WERI-Rb-1 (cell line): ENCODE measurements at regions not wholly inside any gene's neighbourhood (a gene's known extent, or its start where the extent isn't known, plus 50 kb on each side); places are given as distances from the start of the nearest gene placed in this dataset.

Experiments used
- DNase-seq: peaks from one replicate; pipeline ENCODE4 v3.0.0-alpha.2; 2020
- H3K27ac ChIP-seq: fragments of 250-450 bp; sonication (Bioruptor Pico); 2 replicates; pipeline ENCODE4 v1.5.1; 2020; ENCODE audit warnings: mild to moderate bottlenecking, moderate library complexity
- H3K27me3 ChIP-seq: fragments of 250-450 bp; sonication (Bioruptor Pico); 2 replicates; pipeline ENCODE4 v1.5.1; 2021; ENCODE audit warnings: mild to moderate bottlenecking, low read depth, moderate library complexity; ENCODE audit not compliant: insufficient read depth, severe bottlenecking
- H3K36me3 ChIP-seq: fragments of 250-450 bp; sonication (Bioruptor Pico); 2 replicates; pipeline ENCODE4 v1.5.1; 2020; ENCODE audit warnings: mild to moderate bottlenecking, moderate library complexity
- H3K4me3 ChIP-seq: 2 replicates; pipeline ENCODE4 v1.5.1; 2011; ENCODE audit warnings: low read depth, mild to moderate bottlenecking, control low read depth, low read length
- H3K9me3 ChIP-seq: fragments of 250-450 bp; sonication (Bioruptor Pico); 2 replicates; pipeline ENCODE4 v1.5.1; 2021; ENCODE audit warnings: mild to moderate bottlenecking, moderate library complexity; ENCODE audit not compliant: severe bottlenecking
- TF ChIP-seq, protein P1 (sequence below): IDR thresholded peaks from 2 replicates; pipeline ENCODE4 v1.5.1; 2011; ENCODE audit warnings: low read depth, mild to moderate bottlenecking, control low read depth, inconsistent platforms, low read length

DNA sequence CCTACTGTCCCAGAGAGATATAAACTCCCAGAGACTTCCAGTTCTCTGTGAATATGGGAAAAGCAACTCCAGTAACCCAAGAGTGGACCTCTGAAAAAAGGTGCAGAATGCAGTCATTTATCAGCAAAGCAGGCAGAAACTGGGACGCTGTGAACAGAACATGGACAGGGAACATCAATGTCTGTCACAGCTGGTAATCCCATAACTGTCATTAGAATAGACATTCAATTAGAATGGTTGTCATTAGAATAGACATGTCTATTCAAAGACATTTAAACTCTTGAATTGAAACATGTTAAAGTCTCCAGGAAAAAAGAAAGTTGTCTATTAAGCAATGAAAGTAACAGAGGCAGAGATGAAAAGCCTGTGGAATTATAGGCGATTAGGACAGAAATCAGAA is 302.1 kb downstream of the BTBD3 start:
- H3K4me3 ChIP-seq, result no peak overlapping the region
- no peaks in the 10 kb centered on the region for H3K36me3 ChIP-seq
- no peak overlapping the region for H3K27ac ChIP-seq
- TF ChIP-seq, protein P1, sequence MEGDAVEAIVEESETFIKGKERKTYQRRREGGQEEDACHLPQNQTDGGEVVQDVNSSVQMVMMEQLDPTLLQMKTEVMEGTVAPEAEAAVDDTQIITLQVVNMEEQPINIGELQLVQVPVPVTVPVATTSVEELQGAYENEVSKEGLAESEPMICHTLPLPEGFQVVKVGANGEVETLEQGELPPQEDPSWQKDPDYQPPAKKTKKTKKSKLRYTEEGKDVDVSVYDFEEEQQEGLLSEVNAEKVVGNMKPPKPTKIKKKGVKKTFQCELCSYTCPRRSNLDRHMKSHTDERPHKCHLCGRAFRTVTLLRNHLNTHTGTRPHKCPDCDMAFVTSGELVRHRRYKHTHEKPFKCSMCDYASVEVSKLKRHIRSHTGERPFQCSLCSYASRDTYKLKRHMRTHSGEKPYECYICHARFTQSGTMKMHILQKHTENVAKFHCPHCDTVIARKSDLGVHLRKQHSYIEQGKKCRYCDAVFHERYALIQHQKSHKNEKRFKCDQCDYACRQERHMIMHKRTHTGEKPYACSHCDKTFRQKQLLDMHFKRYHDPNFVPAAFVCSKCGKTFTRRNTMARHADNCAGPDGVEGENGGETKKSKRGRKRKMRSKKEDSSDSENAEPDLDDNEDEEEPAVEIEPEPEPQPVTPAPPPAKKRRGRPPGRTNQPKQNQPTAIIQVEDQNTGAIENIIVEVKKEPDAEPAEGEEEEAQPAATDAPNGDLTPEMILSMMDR, result no peak
- no peak for DNase-seq
- H3K9me3 ChIP-seq, result no peaks in the 10 kb centered on the region
- H3K27me3 ChIP-seq, result no peaks in the 10 kb centered on the region

DNA sequence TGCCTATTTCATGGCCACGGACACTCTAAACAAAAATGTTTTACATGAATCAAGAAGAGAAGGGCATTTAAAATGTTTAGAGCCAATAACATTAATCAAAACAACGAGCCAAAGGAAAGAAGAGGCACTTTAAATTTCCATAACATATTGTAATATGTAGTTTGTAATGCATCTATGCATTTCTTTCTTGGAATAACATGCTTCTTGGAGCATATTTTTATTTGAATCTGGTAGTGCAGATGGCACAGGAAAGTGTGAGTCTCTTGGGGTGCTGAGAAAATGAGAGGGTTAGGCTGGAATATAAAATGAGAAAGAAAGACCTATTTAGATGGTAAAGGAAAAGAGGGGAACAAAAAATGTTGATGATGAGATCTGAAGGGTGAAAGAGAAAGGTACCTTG is 305.4 kb downstream of the BTBD3 start:
- Histone ChIP-seq H3K27me3 (no peaks in the 10 kb centered on the region), H3K27ac (no peak overlapping the region), H3K36me3 (no peaks in the 10 kb centered on the region), H3K9me3 (no peaks in the 10 kb centered on the region), H3K4me3 (no peak overlapping the region)
- no peak for DNase-seq
- TF ChIP-seq, protein P1, result no peak

DNA sequence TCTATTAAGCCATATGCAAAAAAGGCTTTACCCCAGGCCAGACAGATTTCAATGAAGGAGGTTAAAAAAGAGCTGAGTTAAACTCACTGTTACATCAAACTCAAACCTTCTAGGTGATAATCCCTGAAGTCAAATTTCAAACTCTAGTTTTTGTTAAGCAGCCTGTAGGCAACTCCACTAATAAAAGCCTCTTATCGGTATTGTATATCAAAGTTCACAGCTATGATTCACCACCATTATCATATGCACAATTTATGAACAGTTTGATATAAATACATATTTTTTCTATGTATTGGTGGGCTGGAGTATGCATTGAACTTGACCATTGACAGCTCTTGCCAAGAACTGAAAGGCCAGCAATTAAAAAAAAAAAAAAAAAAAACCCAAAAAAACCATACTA is 308.2 kb downstream of the BTBD3 start:
- Histone ChIP-seq H3K27me3 (no peaks in the 10 kb centered on the region), H3K36me3 (no peaks in the 10 kb centered on the region), H3K9me3 (no peaks in the 10 kb centered on the region), H3K4me3 (no peak overlapping the region), H3K27ac (no peak overlapping the region)
- no peak for DNase-seq
- TF ChIP-seq, protein P1, result no peak

DNA sequence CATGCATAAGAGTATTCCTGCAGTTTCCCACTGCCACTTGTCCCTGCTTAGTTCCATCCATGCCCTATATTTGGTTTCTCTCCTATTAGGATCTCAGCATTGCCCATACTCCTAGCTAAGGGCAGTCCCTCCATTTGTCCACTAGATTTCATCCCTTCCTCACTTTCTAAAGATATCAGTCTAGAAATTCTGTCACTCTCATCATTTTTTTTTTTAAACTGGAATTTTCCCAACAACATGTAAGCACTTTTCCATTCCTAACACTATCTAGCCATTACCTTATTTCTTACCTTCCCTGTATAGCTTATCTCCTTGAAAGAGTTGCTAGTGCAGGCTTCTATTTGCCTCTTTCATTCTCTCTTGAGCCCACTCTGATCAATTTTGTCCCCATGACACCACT is 312.2 kb downstream of the BTBD3 start:
- Histone ChIP-seq H3K27me3 (no peaks in the 10 kb centered on the region), H3K9me3 (no peaks in the 10 kb centered on the region), H3K27ac (no peak overlapping the region), H3K36me3 (no peaks in the 10 kb centered on the region), H3K4me3 (no peak overlapping the region)
- TF ChIP-seq, protein P1, result no peak
- no peak for DNase-seq

DNA sequence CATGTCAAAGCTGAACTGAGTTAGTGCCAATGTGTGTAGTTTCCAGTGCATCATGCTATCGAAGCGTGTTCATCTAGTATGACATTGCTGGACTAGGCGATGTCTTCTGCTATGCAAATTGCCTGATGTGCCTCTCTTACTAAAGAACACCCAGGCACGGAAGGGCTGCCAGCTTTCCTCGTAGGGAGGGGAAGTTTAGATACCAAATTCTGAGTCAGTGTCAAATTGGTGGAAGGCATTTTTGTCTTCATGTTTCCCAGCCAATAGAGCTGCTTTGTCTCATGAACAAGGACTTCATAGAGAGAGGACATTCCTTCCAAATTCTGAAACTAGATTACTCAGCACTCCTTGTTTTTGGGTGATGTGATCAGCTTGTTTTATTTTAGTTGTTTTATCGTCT is 320.1 kb downstream of the BTBD3 start:
- no peak overlapping the region for H3K27ac ChIP-seq
- H3K4me3 ChIP-seq, result no peak overlapping the region
- DNase-seq, result no peak

DNA sequence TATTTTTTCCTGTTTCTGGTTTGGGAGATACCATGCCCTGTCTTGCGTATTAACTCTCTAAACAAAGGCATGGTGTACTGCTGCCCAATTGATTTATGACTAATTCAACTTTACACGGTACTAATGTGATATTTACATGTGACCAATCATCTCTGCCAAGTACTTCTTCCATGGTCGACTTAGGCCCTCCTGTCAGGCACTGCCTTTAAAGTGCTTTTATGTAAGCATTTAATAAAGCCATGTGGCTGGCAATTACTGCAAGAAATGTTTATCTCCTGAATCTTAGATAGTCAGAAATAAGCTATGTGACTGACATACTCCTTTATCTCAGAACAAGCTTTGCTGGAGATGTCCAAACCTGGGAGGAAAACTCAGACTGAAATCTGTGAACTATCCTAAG is 323.4 kb downstream of the BTBD3 start:
- no peaks in the 10 kb centered on the region for H3K9me3 ChIP-seq
- no peaks in the 10 kb centered on the region for H3K27me3 ChIP-seq
- DNase-seq, result no peak
- TF ChIP-seq, protein P1, result no peak
- no peak overlapping the region for H3K4me3 ChIP-seq
- no peak overlapping the region for H3K27ac ChIP-seq
- no peaks in the 10 kb centered on the region for H3K36me3 ChIP-seq

More for the DNA sequence above, 320.1 kb downstream of the BTBD3 start:
- TF ChIP-seq, protein P1, result no peak
- H3K9me3 ChIP-seq, result no peaks in the 10 kb centered on the region
- H3K36me3 ChIP-seq, result no peaks in the 10 kb centered on the region
- H3K27me3 ChIP-seq, result no peaks in the 10 kb centered on the region
